MCF 10A (cell line): ENCODE measurements at regions not wholly inside any gene's neighbourhood (a gene's known extent, or its start where the extent isn't known, plus 50 kb on each side); places are given as distances from the start of the nearest gene placed in this dataset.

Experiments used
- BruUV-seq: library from RNA; stranded (reverse); fragments of 400-500 nt; replicated peaks from 2 replicates; lab custom pipeline; 2021; lab: Mats Ljungman, UMichigan
- CTCF ChIA-PET: fragments of 300-600 bp; sonication (Branson Sonifier 250); formaldehyde crosslinking; extraction: SDS; loops from one replicate; lab custom pipeline; 2021; ENCODE audit warnings: antibody characterized with exemption, inconsistent platforms; lab: Yijun Ruan, JAX
- POLR2A ChIA-PET: fragments of 300-600, 350-650 bp; sonication (Branson Sonifier 250); formaldehyde crosslinking; extraction: SDS; loops from one replicate; lab custom pipeline; 2020; ENCODE audit warnings: antibody characterized with exemption, inconsistent platforms; lab: Yijun Ruan, JAX
- DNase-seq: peaks from one replicate; pipeline ENCODE4 v3.0.0-alpha.2; 2018; ENCODE audit not compliant: unreplicated experiment
- H3K27ac Mint-ChIP-seq: one replicate; pipeline ENCODE4 v1.8.0; 2022; ENCODE audit warnings: mild to moderate bottlenecking, low read depth, mixed read lengths; ENCODE audit not compliant: unreplicated experiment
- H3K27me3 Mint-ChIP-seq: one replicate; pipeline ENCODE4 v1.8.0; 2022; ENCODE audit warnings: mixed read lengths; ENCODE audit not compliant: insufficient read depth, unreplicated experiment
- H3K36me3 Mint-ChIP-seq: one replicate; pipeline ENCODE4 v1.8.0; 2022; ENCODE audit warnings: mild to moderate bottlenecking, moderate library complexity, mixed read lengths; ENCODE audit not compliant: insufficient read depth, unreplicated experiment
- H3K4me1 Mint-ChIP-seq: one replicate; pipeline ENCODE4 v1.8.0; 2022; ENCODE audit warnings: mixed read lengths; ENCODE audit not compliant: insufficient read depth, unreplicated experiment
- H3K4me3 Mint-ChIP-seq: one replicate; pipeline ENCODE4 v1.8.0; 2022; ENCODE audit warnings: mild to moderate bottlenecking, moderate library complexity, mixed read lengths; ENCODE audit not compliant: unreplicated experiment
- H3K9me3 Mint-ChIP-seq: one replicate; pipeline ENCODE4 v1.8.0; 2022; ENCODE audit warnings: mixed read lengths; ENCODE audit not compliant: unreplicated experiment
- intact Hi-C: fragments of 100-400 bp; cut with micrococcal nuclease; formaldehyde crosslinking; loops from 2 replicates; pipeline ENCODE4 v1.14.1; 2022
- TF ChIP-seq, protein P1 (sequence below): fragments of 200-600 bp; IDR thresholded peaks from one replicate; pipeline ENCODE4 v1.8.0; 2022; ENCODE audit warnings: antibody characterized with exemption, mild to moderate bottlenecking; ENCODE audit not compliant: unreplicated experiment

DNA sequence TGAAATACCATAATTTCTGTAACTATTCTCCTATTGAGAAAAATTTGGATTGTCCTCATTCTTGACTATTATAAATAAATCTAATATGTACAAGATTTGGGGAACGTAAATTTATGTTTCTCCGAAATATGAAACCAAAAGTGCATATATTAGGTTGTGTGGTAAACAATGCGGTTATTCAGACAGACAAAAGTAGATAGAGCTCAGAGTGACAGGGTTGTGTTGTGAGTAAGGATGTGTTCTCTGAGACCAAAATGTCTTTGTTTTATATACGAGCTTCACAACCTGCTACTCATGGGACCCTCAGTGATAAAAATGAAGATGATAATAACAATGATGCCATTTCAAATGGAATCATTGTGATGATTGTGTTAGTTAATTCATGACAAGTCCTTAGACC, 796.3 kb upstream of the SLC10A2 start:
- Mint-ChIP-seq H3K4me1 (peaks cover 5% of the 10 kb centered on the region), H3K4me3 (no peak overlapping the region), H3K27me3 (no peaks in the 10 kb centered on the region), H3K9me3 (no peaks in the 10 kb centered on the region), H3K36me3 (no peaks in the 10 kb centered on the region), H3K27ac (no peak overlapping the region)
- CTCF ChIA-PET = interaction anchor here (0.7 kb wide), 1 partner anchor 642 kb away, joined by 3 read pairs; no protein-coding TSS in a partner anchor
- DNase-seq = no peak
- POLR2A ChIA-PET = interaction anchor here (1.1 kb wide), 1 partner anchor 14 kb away, joined by 3 read pairs; no protein-coding TSS in a partner anchor
- BruUV-seq = no TSS peak
- intact Hi-C loops = loop anchor here (10.0 kb wide), 1 partner anchor 662 kb away; no protein-coding TSS in a partner anchor
- TF ChIP-seq, protein P1, sequence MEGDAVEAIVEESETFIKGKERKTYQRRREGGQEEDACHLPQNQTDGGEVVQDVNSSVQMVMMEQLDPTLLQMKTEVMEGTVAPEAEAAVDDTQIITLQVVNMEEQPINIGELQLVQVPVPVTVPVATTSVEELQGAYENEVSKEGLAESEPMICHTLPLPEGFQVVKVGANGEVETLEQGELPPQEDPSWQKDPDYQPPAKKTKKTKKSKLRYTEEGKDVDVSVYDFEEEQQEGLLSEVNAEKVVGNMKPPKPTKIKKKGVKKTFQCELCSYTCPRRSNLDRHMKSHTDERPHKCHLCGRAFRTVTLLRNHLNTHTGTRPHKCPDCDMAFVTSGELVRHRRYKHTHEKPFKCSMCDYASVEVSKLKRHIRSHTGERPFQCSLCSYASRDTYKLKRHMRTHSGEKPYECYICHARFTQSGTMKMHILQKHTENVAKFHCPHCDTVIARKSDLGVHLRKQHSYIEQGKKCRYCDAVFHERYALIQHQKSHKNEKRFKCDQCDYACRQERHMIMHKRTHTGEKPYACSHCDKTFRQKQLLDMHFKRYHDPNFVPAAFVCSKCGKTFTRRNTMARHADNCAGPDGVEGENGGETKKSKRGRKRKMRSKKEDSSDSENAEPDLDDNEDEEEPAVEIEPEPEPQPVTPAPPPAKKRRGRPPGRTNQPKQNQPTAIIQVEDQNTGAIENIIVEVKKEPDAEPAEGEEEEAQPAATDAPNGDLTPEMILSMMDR = no peak

DNA sequence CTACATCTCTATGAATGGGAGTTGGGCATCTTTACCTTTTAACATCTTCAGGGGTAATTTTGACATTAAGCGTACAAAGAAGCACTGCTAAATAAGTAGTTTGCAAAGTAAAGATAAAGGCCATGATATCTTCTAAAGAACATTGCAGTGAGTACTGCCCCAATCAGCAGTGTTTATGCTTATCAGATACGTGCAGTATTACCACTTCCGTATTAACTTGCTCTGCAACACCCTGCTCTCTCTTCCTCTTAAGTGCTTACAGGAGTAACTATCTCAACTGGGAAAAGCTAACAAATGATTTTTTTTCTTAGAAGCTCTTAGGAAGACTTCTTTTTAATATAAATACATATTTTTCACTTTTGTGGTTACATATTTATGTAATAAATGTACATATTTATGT, 793.7 kb upstream of the SLC10A2 start:
- Mint-ChIP-seq H3K4me3 (no peak overlapping the region), H3K4me1 (no peaks in the 10 kb centered on the region), H3K36me3 (no peaks in the 10 kb centered on the region), H3K9me3 (no peaks in the 10 kb centered on the region), H3K27me3 (no peaks in the 10 kb centered on the region), H3K27ac (no peak overlapping the region)
- ChIA-PET CTCF (interaction anchor here (0.7 kb wide), 1 partner anchor 941 kb away, joined by 3 read pairs; no protein-coding TSS in a partner anchor), POLR2A (no interaction called here)
- intact Hi-C loops = loop anchor here (10.0 kb wide), 1 partner anchor 665 kb away; no protein-coding TSS in a partner anchor
- BruUV-seq = no TSS peak
- no peak for DNase-seq
- TF ChIP-seq, protein P1 = no peak

DNA sequence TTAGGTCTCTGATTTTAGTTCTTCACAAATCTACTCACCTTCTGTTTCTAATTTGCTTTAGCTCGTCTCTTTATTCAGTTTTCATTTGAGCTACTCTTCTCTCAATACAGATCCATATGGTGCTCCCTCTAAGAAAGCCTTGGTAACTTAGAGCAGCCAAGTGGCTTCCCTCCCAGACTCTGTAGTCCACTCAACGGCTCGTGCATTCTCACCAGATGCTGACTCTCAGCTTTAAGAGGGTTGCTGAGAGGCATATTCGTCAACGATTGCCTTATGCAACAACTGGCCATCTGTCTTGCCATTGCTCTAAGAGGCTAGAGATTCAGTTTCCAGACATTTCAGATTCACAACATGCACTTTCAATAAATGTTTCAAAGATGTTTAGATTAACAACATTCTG, 785.8 kb upstream of the SLC10A2 start:
- ChIA-PET CTCF (no interaction called here), POLR2A (no interaction called here)
- no TSS peak for BruUV-seq

DNA sequence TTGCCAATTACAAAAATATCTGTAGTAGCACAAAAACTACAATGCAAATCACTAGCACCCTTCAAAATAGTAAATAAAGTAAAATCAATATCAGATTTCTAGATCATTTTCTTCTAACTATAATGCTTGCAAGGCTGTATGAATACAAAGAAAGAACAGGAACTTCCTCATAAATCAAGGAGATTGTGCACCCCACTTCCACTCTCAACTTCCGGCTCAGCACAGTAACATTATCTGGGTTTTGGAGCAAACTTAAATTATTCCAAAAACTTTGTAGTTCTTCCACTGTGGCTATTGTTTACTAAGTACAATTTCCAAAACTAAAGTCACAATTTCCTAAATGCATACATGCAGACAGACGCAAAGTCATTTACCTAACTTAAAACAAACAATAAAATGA, 778.3 kb upstream of the SLC10A2 start:
- Mint-ChIP-seq H3K4me3 (no peak overlapping the region), H3K36me3 (no peaks in the 10 kb centered on the region), H3K27ac (no peak overlapping the region), H3K27me3 (no peaks in the 10 kb centered on the region), H3K4me1 (no peaks in the 10 kb centered on the region), H3K9me3 (no peaks in the 10 kb centered on the region)
- TF ChIP-seq, protein P1 = no peak
- no peak for DNase-seq
- ChIA-PET POLR2A (no interaction called here), CTCF (no interaction called here)
- no TSS peak for BruUV-seq
- intact Hi-C loops = no loop called here

More for the DNA sequence above, 785.8 kb upstream of the SLC10A2 start:
- TF ChIP-seq, protein P1 = no peak
- Mint-ChIP-seq H3K9me3 (no peaks in the 10 kb centered on the region), H3K4me3 (no peak overlapping the region), H3K27me3 (no peaks in the 10 kb centered on the region), H3K27ac (no peak overlapping the region), H3K36me3 (no peaks in the 10 kb centered on the region), H3K4me1 (no peaks in the 10 kb centered on the region)
- no peak for DNase-seq
- intact Hi-C loops = no loop called here
